Activated naive CD8-positive, alpha-beta T cell treated with anti-CD3 and anti-CD28 coated beads for 36 hours (primary cell): ENCODE measurements at regions not wholly inside any gene's neighbourhood (a gene's known extent, or its start where the extent isn't known, plus 50 kb on each side); places are given as distances from the start of the nearest gene placed in this dataset.
"Not testable (repeated sequence)": the region's sequence is repeated elsewhere in the genome, so short reads cannot be mapped to it uniquely, and the experiment has no call there.

Experiments
- DNase-seq: peaks from one replicate; pipeline ENCODE4 v3.0.0; 2021
- H3K27ac Mint-ChIP-seq: one replicate; pipeline ENCODE4 v1.8.0; 2022; ENCODE audit warnings: mild to moderate bottlenecking, moderate library complexity, mixed read lengths
- H3K27me3 Mint-ChIP-seq: one replicate; pipeline ENCODE4 v1.8.0; 2022; ENCODE audit warnings: mild to moderate bottlenecking, mixed read lengths
- H3K36me3 Mint-ChIP-seq: one replicate; pipeline ENCODE4 v1.8.0; 2021; ENCODE audit warnings: mild to moderate bottlenecking, mixed read lengths
- H3K4me1 Mint-ChIP-seq: one replicate; pipeline ENCODE4 v1.8.0; 2021; ENCODE audit warnings: mixed read lengths
- H3K4me3 Mint-ChIP-seq: one replicate; pipeline ENCODE4 v1.8.0; 2022; ENCODE audit warnings: mild to moderate bottlenecking, moderate library complexity, mixed read lengths
- H3K9me3 Mint-ChIP-seq: one replicate; pipeline ENCODE4 v1.8.0; 2022; ENCODE audit warnings: mixed read lengths

GRCh38 chr10:10755490-10755889 lies 262.2 kb upstream of the CELF2 start:
- H3K27me3 Mint-ChIP-seq: no peaks in the 10 kb centered on the region
- DNase-seq: no peak
- H3K27ac Mint-ChIP-seq: no peak overlapping the region
- H3K4me3 Mint-ChIP-seq: no peak overlapping the region
- H3K9me3 Mint-ChIP-seq: no peaks in the 10 kb centered on the region
- no peaks in the 10 kb centered on the region for H3K4me1 Mint-ChIP-seq
- H3K36me3 Mint-ChIP-seq: no peaks in the 10 kb centered on the region

- no peaks in the 10 kb centered on the region for H3K36me3 Mint-ChIP-seq
- no peak overlapping the region for H3K27ac Mint-ChIP-seq
- H3K4me1 Mint-ChIP-seq: no peaks in the 10 kb centered on the region
- no peak overlapping the region for H3K4me3 Mint-ChIP-seq
- no peak for DNase-seq
- no peaks in the 10 kb centered on the region for H3K9me3 Mint-ChIP-seq
- no peaks in the 10 kb centered on the region for H3K27me3 Mint-ChIP-seq
Observed at GRCh38 chr10:10758306-10758705, 259.4 kb upstream of the CELF2 start.

- not testable (repeated sequence) for H3K4me3 Mint-ChIP-seq, H3K9me3 Mint-ChIP-seq, H3K27me3 Mint-ChIP-seq, H3K4me1 Mint-ChIP-seq, H3K27ac Mint-ChIP-seq, H3K36me3 Mint-ChIP-seq, DNase-seq
Observed at GRCh38 chr10:10759806-10760205, 257.9 kb upstream of the CELF2 start.

- no peaks in the 10 kb centered on the region for H3K9me3 Mint-ChIP-seq
- no peaks in the 10 kb centered on the region for H3K27me3 Mint-ChIP-seq
- no peak overlapping the region for H3K4me3 Mint-ChIP-seq
- no peaks in the 10 kb centered on the region for H3K36me3 Mint-ChIP-seq
- no peak for DNase-seq
- no peaks in the 10 kb centered on the region for H3K4me1 Mint-ChIP-seq
- no peak overlapping the region for H3K27ac Mint-ChIP-seq
Observed at GRCh38 chr10:10765017-10765416, 252.7 kb upstream of the CELF2 start.

GRCh38 chr10:10772411-10772810 lies 245.3 kb upstream of the CELF2 start:
- Mint-ChIP-seq H3K9me3 (no peaks in the 10 kb centered on the region), H3K36me3 (no peaks in the 10 kb centered on the region), H3K27ac (no peak overlapping the region), H3K4me1 (no peaks in the 10 kb centered on the region), H3K4me3 (no peak overlapping the region), H3K27me3 (no peaks in the 10 kb centered on the region)
- no peak for DNase-seq

- no peak overlapping the region for H3K4me3 Mint-ChIP-seq
- no peak for DNase-seq
- no peak overlapping the region for H3K27ac Mint-ChIP-seq
- H3K4me1 Mint-ChIP-seq: no peaks in the 10 kb centered on the region
- H3K27me3 Mint-ChIP-seq: no peaks in the 10 kb centered on the region
- H3K9me3 Mint-ChIP-seq: no peaks in the 10 kb centered on the region
- H3K36me3 Mint-ChIP-seq: no peaks in the 10 kb centered on the region
Observed at GRCh38 chr10:10772874-10773508, 244.7 kb upstream of the CELF2 start.

- H3K4me3 Mint-ChIP-seq: no peak overlapping the region
- H3K27me3 Mint-ChIP-seq: peaks cover 3% of the 10 kb centered on the region
- no peaks in the 10 kb centered on the region for H3K36me3 Mint-ChIP-seq
- no peak for DNase-seq
- H3K27ac Mint-ChIP-seq: no peak overlapping the region
- no peaks in the 10 kb centered on the region for H3K4me1 Mint-ChIP-seq
- H3K9me3 Mint-ChIP-seq: no peaks in the 10 kb centered on the region
Observed at GRCh38 chr10:10774416-10774815, 243.3 kb upstream of the CELF2 start.

- DNase-seq: no peak
- Mint-ChIP-seq H3K27ac (no peak overlapping the region), H3K9me3 (no peaks in the 10 kb centered on the region), H3K36me3 (no peaks in the 10 kb centered on the region), H3K4me1 (no peaks in the 10 kb centered on the region), H3K4me3 (no peak overlapping the region), H3K27me3 (peaks cover 7% of the 10 kb centered on the region)
Observed at GRCh38 chr10:10776363-10776762, 241.3 kb upstream of the CELF2 start.

- Mint-ChIP-seq H3K27me3 (peaks cover 8% of the 10 kb centered on the region), H3K4me3 (no peak overlapping the region), H3K4me1 (no peaks in the 10 kb centered on the region), H3K36me3 (no peaks in the 10 kb centered on the region), H3K9me3 (no peaks in the 10 kb centered on the region), H3K27ac (no peak overlapping the region)
- DNase-seq: no peak
Observed at GRCh38 chr10:10777279-10777678, 240.4 kb upstream of the CELF2 start.

- no peak for DNase-seq
- peaks cover 8% of the 10 kb centered on the region for H3K27me3 Mint-ChIP-seq
- H3K4me1 Mint-ChIP-seq: no peaks in the 10 kb centered on the region
- no peak overlapping the region for H3K4me3 Mint-ChIP-seq
- no peaks in the 10 kb centered on the region for H3K9me3 Mint-ChIP-seq
- H3K36me3 Mint-ChIP-seq: no peaks in the 10 kb centered on the region
- no peak overlapping the region for H3K27ac Mint-ChIP-seq
Observed at GRCh38 chr10:10777723-10778122, 239.9 kb upstream of the CELF2 start.

GRCh38 chr10:10778959-10779358 lies 238.7 kb upstream of the CELF2 start:
- Mint-ChIP-seq H3K4me1 (no peaks in the 10 kb centered on the region), H3K27ac (no peak overlapping the region), H3K36me3 (no peaks in the 10 kb centered on the region), H3K27me3 (peaks cover 11% of the 10 kb centered on the region), H3K4me3 (no peak overlapping the region), H3K9me3 (no peaks in the 10 kb centered on the region)
- no peak for DNase-seq

GRCh38 chr10:10779511-10779910 lies 238.2 kb upstream of the CELF2 start:
- H3K27ac Mint-ChIP-seq: no peak overlapping the region
- no peaks in the 10 kb centered on the region for H3K9me3 Mint-ChIP-seq
- no peak overlapping the region for H3K4me3 Mint-ChIP-seq
- H3K36me3 Mint-ChIP-seq: no peaks in the 10 kb centered on the region
- H3K27me3 Mint-ChIP-seq: peaks cover 11% of the 10 kb centered on the region
- no peaks in the 10 kb centered on the region for H3K4me1 Mint-ChIP-seq
- DNase-seq: no peak

- H3K4me3 Mint-ChIP-seq: no peak overlapping the region
- no peaks in the 10 kb centered on the region for H3K4me1 Mint-ChIP-seq
- no peaks in the 10 kb centered on the region for H3K9me3 Mint-ChIP-seq
- H3K27ac Mint-ChIP-seq: no peak overlapping the region
- DNase-seq: no peak
- no peaks in the 10 kb centered on the region for H3K36me3 Mint-ChIP-seq
- H3K27me3 Mint-ChIP-seq: peaks cover 15% of the 10 kb centered on the region
Observed at GRCh38 chr10:10780746-10781145, 236.9 kb upstream of the CELF2 start.

- Mint-ChIP-seq H3K27ac (no peak overlapping the region), H3K4me1 (no peaks in the 10 kb centered on the region), H3K4me3 (no peak overlapping the region), H3K36me3 (no peaks in the 10 kb centered on the region), H3K9me3 (no peaks in the 10 kb centered on the region), H3K27me3 (peaks cover 24% of the 10 kb centered on the region)
- no peak for DNase-seq
Observed at GRCh38 chr10:10782603-10783002, 235.1 kb upstream of the CELF2 start.

GRCh38 chr10:10785627-10786026 lies 232.0 kb upstream of the CELF2 start:
- no peak for DNase-seq
- Mint-ChIP-seq H3K4me1 (no peaks in the 10 kb centered on the region), H3K4me3 (no peak overlapping the region), H3K27me3 (peaks cover 24% of the 10 kb centered on the region), H3K27ac (no peak overlapping the region), H3K9me3 (no peaks in the 10 kb centered on the region), H3K36me3 (no peaks in the 10 kb centered on the region)

GRCh38 chr10:10786109-10787090 lies 231.3 kb upstream of the CELF2 start:
- no peaks in the 10 kb centered on the region for H3K4me1 Mint-ChIP-seq
- no peak overlapping the region for H3K27ac Mint-ChIP-seq
- peaks cover 24% of the 10 kb centered on the region for H3K27me3 Mint-ChIP-seq
- no peak overlapping the region for H3K4me3 Mint-ChIP-seq
- H3K36me3 Mint-ChIP-seq: no peaks in the 10 kb centered on the region
- no peaks in the 10 kb centered on the region for H3K9me3 Mint-ChIP-seq
- no peak for DNase-seq
